ENCODE measurements at regions not wholly inside any gene's neighbourhood (a gene's known extent, or its start where the extent isn't known, plus 50 kb on each side); places are given as distances from the start of the nearest gene placed in this dataset.

DNA sequence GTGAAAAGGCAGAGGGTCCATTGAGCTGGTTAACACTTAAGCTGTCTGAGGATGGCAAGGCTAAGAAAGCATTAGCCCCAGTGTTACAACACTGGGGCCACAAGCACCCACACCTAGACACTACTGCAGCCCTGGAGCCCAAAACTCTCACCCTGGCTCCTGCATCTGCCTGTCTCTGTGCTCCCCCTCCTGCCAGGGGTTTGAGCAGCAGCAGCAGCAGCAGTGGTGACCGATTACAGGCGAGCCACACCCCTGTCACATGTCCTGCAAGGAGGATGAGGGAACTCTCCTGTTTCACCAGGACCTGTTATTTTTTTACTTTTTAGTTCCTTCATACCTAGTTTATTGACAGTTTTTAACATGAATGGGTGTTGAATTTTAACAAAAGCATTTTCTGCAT is 326.7 kb upstream of the MAP2 start:
- Histone ChIP-seq H3K9me2 (no peaks in the 10 kb centered on the region), H3K27me3 (ENCODE audit: insufficient read depth) (no peaks in the 10 kb centered on the region), H3F3A (replicated peaks; ENCODE audit: insufficient read depth) (no peaks in the 10 kb centered on the region), H3K4me2 (no peak overlapping the region), H3K4me3 (ENCODE audit: low read depth in 2 of 2, low read length in 1 of 2) (no peak overlapping the region), H3K9me3 (no peaks in the 10 kb centered on the region), H3K9ac (no peak overlapping the region), H3K4me1 (ENCODE audit: control insufficient read depth in 1 of 2, insufficient read depth in 2 of 2, low read depth in 1 of 2, low read length in 1 of 2) (no peaks in the 10 kb centered on the region), H3K79me2 (ENCODE audit: insufficient read depth) (no peaks in the 10 kb centered on the region), H3K36me3 (replicated peaks in 1 of 2; ENCODE audit: control insufficient read depth in 1 of 2, insufficient read depth in 2 of 2, low read length in 1 of 2) (no peaks in the 10 kb centered on the region), H2AFZ (ENCODE audit: low read depth) (no peak overlapping the region), H3K27ac (ENCODE audit: low read depth in 2 of 2, low read length in 1 of 2) (no peak overlapping the region), H4K20me1 (ENCODE audit: insufficient read depth) (no peaks in the 10 kb centered on the region)
- DNase-seq: no peak
- ChIA-PET POLR2A (no interaction called here), CTCF (no interaction called here)
- 6% methylated on average over 2 of the region's 2 CpGs for WGBS (ENCODE audit: low lambda C conversion rate)
- TF ChIP-seq EZH2phosphoT487 (IDR thresholded peaks at IDR 0.05; ENCODE audit: borderline replicate concordance, low read depth): no peak
- TF ChIP-seq PBX3 (IDR thresholded peaks at IDR 0.05): no peak
- TF ChIP-seq, protein P1, sequence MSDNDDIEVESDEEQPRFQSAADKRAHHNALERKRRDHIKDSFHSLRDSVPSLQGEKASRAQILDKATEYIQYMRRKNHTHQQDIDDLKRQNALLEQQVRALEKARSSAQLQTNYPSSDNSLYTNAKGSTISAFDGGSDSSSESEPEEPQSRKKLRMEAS (IDR thresholded peaks at IDR 0.05; ENCODE audit: low read depth): no peak
- no peak for TF ChIP-seq ELF1 (IDR thresholded peaks at IDR 0.05)
- no peak for TF ChIP-seq MXI1 (IDR thresholded peaks at IDR 0.05; ENCODE audit: low read depth, low read length)
- TF ChIP-seq MEF2A (IDR thresholded peaks at IDR 0.05; ENCODE audit: borderline replicate concordance, low read depth): no peak
- TF ChIP-seq POLR2AphosphoS5 (IDR thresholded peaks at IDR 0.05; ENCODE audit: low read depth, low read length): no peak
- no peak for TF ChIP-seq GATA2 (CRISPR knock-in tag; IDR thresholded peaks at IDR 0.05)
- TF ChIP-seq, protein P2, sequence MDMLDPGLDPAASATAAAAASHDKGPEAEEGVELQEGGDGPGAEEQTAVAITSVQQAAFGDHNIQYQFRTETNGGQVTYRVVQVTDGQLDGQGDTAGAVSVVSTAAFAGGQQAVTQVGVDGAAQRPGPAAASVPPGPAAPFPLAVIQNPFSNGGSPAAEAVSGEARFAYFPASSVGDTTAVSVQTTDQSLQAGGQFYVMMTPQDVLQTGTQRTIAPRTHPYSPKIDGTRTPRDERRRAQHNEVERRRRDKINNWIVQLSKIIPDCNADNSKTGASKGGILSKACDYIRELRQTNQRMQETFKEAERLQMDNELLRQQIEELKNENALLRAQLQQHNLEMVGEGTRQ (IDR thresholded peaks at IDR 0.05; ENCODE audit: borderline replicate concordance, low read depth, low read length): no peak
- TF ChIP-seq NFIC (IDR thresholded peaks at IDR 0.05; ENCODE audit: borderline replicate concordance): no peak
- TF ChIP-seq GABPA (IDR thresholded peaks at IDR 0.05; ENCODE audit: low read depth): no peak
- no peak for TF ChIP-seq NRF1 (IDR thresholded peaks at IDR 0.05; ENCODE audit: low read depth, low read length)
- no peak for TF ChIP-seq RXRA (IDR thresholded peaks at IDR 0.05; ENCODE audit: borderline replicate concordance, low read depth)
- TF ChIP-seq IRF3 (IDR thresholded peaks at IDR 0.05; ENCODE audit: low read depth, low read length): no peak
- TF ChIP-seq RCOR1 (IDR thresholded peaks at IDR 0.05; ENCODE audit: low read length): no peak
- no peak for TF ChIP-seq RAD21 (IDR thresholded peaks at IDR 0.05; ENCODE audit: low read length)

- DNase-seq: no peak
- ChIA-PET POLR2A (no interaction called here), CTCF (no interaction called here)
- Histone ChIP-seq H3K4me1 (ENCODE audit: control insufficient read depth in 1 of 2, insufficient read depth in 2 of 2, low read depth in 1 of 2, low read length in 1 of 2) (no peaks in the 10 kb centered on the region), H3K9me2 (no peaks in the 10 kb centered on the region), H3K9me3 (no peaks in the 10 kb centered on the region), H4K20me1 (ENCODE audit: insufficient read depth) (no peaks in the 10 kb centered on the region), H3K4me3 (ENCODE audit: low read depth in 2 of 2, low read length in 1 of 2) (no peak overlapping the region), H3K9ac (no peak overlapping the region), H3K27ac (ENCODE audit: low read depth in 2 of 2, low read length in 1 of 2) (no peak overlapping the region), H3K4me2 (no peak overlapping the region), H3K36me3 (replicated peaks in 1 of 2; ENCODE audit: control insufficient read depth in 1 of 2, insufficient read depth in 2 of 2, low read length in 1 of 2) (no peaks in the 10 kb centered on the region), H3K27me3 (ENCODE audit: insufficient read depth) (no peaks in the 10 kb centered on the region), H2AFZ (ENCODE audit: low read depth) (no peak overlapping the region), H3F3A (replicated peaks; ENCODE audit: insufficient read depth) (no peaks in the 10 kb centered on the region), H3K79me2 (ENCODE audit: insufficient read depth) (no peaks in the 10 kb centered on the region)
- WGBS (ENCODE audit: low lambda C conversion rate): 6% methylated on average over 2 of the region's 2 CpGs
- no peak for TF ChIP-seq FOXM1 (IDR thresholded peaks at IDR 0.05; ENCODE audit: low read depth)
- TF ChIP-seq GABPA (IDR thresholded peaks at IDR 0.05; ENCODE audit: low read depth): no peak
- TF ChIP-seq SMC3 (IDR thresholded peaks at IDR 0.05; ENCODE audit: low read depth, low read length): no peak
- no peak for TF ChIP-seq TEAD4 (IDR thresholded peaks at IDR 0.05; ENCODE audit: borderline replicate concordance, insufficient read depth)
- no peak for TF ChIP-seq IRF3 (IDR thresholded peaks at IDR 0.05; ENCODE audit: low read depth, low read length)
- no peak for TF ChIP-seq EZH2phosphoT487 (IDR thresholded peaks at IDR 0.05; ENCODE audit: borderline replicate concordance, low read depth)
- TF ChIP-seq NRF1 (IDR thresholded peaks at IDR 0.05; ENCODE audit: low read depth, low read length): no peak
- no peak for TF ChIP-seq TAF1 (IDR thresholded peaks at IDR 0.05; ENCODE audit: borderline replicate concordance, low read depth, low read length)
- no peak for TF ChIP-seq RAD21 (IDR thresholded peaks at IDR 0.05; ENCODE audit: low read length)
- TF ChIP-seq YY1 (IDR thresholded peaks at IDR 0.05; ENCODE audit: low read depth): no peak
- TF ChIP-seq, protein P3, sequence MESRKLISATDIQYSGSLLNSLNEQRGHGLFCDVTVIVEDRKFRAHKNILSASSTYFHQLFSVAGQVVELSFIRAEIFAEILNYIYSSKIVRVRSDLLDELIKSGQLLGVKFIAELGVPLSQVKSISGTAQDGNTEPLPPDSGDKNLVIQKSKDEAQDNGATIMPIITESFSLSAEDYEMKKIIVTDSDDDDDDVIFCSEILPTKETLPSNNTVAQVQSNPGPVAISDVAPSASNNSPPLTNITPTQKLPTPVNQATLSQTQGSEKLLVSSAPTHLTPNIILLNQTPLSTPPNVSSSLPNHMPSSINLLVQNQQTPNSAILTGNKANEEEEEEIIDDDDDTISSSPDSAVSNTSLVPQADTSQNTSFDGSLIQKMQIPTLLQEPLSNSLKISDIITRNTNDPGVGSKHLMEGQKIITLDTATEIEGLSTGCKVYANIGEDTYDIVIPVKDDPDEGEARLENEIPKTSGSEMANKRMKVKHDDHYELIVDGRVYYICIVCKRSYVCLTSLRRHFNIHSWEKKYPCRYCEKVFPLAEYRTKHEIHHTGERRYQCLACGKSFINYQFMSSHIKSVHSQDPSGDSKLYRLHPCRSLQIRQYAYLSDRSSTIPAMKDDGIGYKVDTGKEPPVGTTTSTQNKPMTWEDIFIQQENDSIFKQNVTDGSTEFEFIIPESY (IDR thresholded peaks at IDR 0.05; ENCODE audit: borderline replicate concordance, low read depth): no peak
- no peak for TF ChIP-seq FOSL2 (IDR thresholded peaks at IDR 0.05; ENCODE audit: borderline replicate concordance, low read depth)
- TF ChIP-seq CHD2 (IDR thresholded peaks at IDR 0.05; ENCODE audit: low read length, partially characterized antibody): no peak
Observed at GRCh38 chr2:209102319-209102718, 321.5 kb upstream of the MAP2 start.

Data from SK-N-SH (cell line).